Lower lobe of right lung (tissue), 2 donors: ENCODE measurements at regions not wholly inside any gene's neighbourhood (a gene's known extent, or its start where the extent isn't known, plus 50 kb on each side); places are given as distances from the start of the nearest gene placed in this dataset.
"Not testable (repeated sequence)": the region's sequence is repeated elsewhere in the genome, so short reads cannot be mapped to it uniquely, and the experiment has no call there.

Experiments used
- ATAC-seq, 2 donors: fragments of 200-7000 bp; cut with Tn5 transposase; one replicate each; pipeline ENCODE4 v1.9.1; 2020 to 2022; ENCODE audit warnings: mild to moderate bottlenecking in 2 of 2, moderate library complexity in 2 of 2
- DNase-seq: peaks from one replicate; pipeline ENCODE4 v3.0.0-alpha.2; 2020
- H3K27ac ChIP-seq: fragments of 200-600 bp; one replicate; pipeline ENCODE4 v1.8.0; 2022
- H3K27me3 ChIP-seq: fragments of 200-600 bp; one replicate; pipeline ENCODE4 v1.8.0; 2022; ENCODE audit warnings: low read depth
- H3K36me3 ChIP-seq: fragments of 200-600 bp; one replicate; pipeline ENCODE4 v1.8.0; 2022; ENCODE audit warnings: mild to moderate bottlenecking
- H3K4me1 ChIP-seq: fragments of 200-600 bp; one replicate; pipeline ENCODE4 v1.8.0; 2022
- H3K4me3 ChIP-seq: fragments of 200-600 bp; one replicate; pipeline ENCODE4 v1.8.0; 2022; ENCODE audit warnings: mild to moderate bottlenecking
- H3K9me3 ChIP-seq: fragments of 200-600 bp; one replicate; pipeline ENCODE4 v1.8.0; 2022
- intact Hi-C: fragments of 100-400 bp; cut with DNase I; formaldehyde crosslinking; loops from one replicate; pipeline ENCODE4 v1.11.0; 2022
- TF ChIP-seq, protein P1 (sequence below): fragments of 200-600 bp; IDR thresholded peaks from one replicate; pipeline ENCODE4 v1.8.0; 2022; ENCODE audit warnings: antibody characterized with exemption, mild to moderate bottlenecking
- donor health status: DM: no; HTN: yes; CAD: no; lungs with severe emphysema.

DNA sequence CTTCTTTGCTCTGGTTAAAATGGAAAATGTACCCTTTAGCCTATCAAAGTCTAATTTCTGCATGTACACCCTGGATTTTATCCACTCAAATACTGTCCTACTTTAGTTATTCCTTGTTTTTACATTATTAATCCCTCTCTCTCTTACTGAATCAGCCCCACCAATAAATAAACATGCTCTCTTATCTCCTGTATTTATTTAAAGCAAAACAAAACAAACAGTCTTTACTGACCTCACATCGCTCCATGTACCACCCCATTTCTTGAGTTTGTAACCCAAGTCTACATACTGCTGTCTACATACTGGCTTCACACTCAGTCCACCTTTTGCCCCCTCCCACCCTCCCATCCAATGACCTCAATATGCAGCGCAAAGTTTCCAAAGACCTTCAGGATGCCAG lies 113.3 kb upstream of the RORA start:
- intact Hi-C loops: no loop called here
- TF ChIP-seq, protein P1, sequence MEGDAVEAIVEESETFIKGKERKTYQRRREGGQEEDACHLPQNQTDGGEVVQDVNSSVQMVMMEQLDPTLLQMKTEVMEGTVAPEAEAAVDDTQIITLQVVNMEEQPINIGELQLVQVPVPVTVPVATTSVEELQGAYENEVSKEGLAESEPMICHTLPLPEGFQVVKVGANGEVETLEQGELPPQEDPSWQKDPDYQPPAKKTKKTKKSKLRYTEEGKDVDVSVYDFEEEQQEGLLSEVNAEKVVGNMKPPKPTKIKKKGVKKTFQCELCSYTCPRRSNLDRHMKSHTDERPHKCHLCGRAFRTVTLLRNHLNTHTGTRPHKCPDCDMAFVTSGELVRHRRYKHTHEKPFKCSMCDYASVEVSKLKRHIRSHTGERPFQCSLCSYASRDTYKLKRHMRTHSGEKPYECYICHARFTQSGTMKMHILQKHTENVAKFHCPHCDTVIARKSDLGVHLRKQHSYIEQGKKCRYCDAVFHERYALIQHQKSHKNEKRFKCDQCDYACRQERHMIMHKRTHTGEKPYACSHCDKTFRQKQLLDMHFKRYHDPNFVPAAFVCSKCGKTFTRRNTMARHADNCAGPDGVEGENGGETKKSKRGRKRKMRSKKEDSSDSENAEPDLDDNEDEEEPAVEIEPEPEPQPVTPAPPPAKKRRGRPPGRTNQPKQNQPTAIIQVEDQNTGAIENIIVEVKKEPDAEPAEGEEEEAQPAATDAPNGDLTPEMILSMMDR: no peak
- no peak for DNase-seq
- H3K27ac ChIP-seq: no peak overlapping the region
- ATAC-seq: no peak
- no peak overlapping the region for H3K4me3 ChIP-seq
- H3K36me3 ChIP-seq: no peaks in the 10 kb centered on the region
- no peaks in the 10 kb centered on the region for H3K4me1 ChIP-seq
- no peaks in the 10 kb centered on the region for H3K9me3 ChIP-seq
- no peaks in the 10 kb centered on the region for H3K27me3 ChIP-seq

DNA sequence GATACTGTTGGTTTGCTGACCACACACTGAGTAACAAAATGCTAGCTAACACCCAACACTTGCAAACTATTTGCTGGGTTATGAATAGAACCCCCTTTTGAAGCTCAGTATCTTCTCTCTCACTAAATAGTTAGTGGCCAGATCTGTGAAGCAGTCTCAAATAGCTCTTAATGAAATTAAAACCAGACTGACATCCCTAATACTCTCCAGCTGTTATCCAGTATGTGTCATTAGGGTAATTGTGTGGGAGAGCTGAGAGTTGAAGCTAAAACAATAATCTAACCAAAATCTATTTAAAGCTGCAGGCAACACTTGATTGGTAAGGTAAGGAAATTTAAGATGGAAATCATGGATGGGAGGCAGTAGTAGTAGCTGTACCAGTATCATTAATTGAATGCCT lies 110.4 kb upstream of the RORA start:
- DNase-seq (no peak), ATAC-seq (no peak)
- no peak overlapping the region for H3K27ac ChIP-seq
- intact Hi-C loops: no loop called here
- peaks cover 6% of the 10 kb centered on the region for H3K9me3 ChIP-seq
- H3K27me3 ChIP-seq: no peaks in the 10 kb centered on the region
- H3K4me3 ChIP-seq: no peak overlapping the region
- TF ChIP-seq, protein P1: no peak
- no peaks in the 10 kb centered on the region for H3K36me3 ChIP-seq
- H3K4me1 ChIP-seq: no peaks in the 10 kb centered on the region

DNA sequence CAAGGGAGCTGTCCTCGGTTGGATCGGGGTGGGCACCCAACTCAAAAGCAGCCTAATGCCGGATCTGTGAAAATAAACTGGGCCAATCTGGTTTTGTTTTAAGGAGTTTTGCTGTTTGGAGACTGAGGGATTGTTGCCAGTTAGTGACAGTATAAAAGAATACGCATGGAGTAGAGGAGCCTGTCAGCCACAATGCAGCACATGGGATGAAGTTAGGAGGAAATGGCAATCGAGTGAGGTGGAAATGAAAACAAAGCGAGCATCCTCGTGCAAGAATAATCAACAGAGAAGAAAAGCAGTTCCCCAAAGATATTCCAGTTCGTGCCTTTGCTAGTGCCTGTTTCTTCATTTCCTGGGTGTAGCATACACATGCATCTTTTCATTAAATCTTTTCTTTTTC lies 108.4 kb upstream of the RORA start:
- TF ChIP-seq, protein P1: no peak
- H3K27ac ChIP-seq: no peak overlapping the region
- intact Hi-C loops: no loop called here
- H3K4me1 ChIP-seq: no peaks in the 10 kb centered on the region
- no peak overlapping the region for H3K4me3 ChIP-seq
- peaks cover 6% of the 10 kb centered on the region for H3K9me3 ChIP-seq
- ATAC-seq (no peak), DNase-seq (no peak)
- H3K36me3 ChIP-seq: no peaks in the 10 kb centered on the region
- no peaks in the 10 kb centered on the region for H3K27me3 ChIP-seq

DNA sequence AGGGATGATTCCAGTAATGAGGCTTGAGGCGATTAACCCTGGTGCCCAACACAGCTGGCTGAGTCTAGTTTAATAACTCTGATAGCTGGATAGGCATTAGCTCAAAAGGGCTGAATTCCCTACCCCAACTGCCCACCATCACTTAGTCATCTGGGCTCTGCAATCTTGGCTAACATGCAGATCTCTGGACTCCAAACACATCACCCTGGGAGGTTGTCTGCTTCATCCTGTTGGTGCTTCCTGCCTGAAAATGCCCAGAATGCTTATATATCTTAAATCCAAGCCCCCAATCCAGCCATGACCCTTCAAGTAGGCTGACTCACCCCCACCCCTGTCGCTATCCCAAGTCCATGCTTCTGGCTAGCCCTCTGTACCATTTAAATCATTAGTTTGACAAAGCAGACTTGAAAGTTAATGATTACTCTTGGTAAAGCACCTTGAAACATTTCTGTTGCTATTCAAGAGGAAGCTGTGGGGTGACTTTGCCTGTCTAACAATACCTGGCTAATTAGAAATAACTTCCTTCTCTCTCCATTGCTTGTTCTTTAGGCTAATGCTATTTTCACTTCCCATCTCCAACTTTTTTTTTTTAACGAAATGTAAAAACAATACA lies 107.0 kb upstream of the RORA start:
- intact Hi-C loops: no loop called here
- ATAC-seq: peak in 1 of 2 donors; percentile 7

DNA sequence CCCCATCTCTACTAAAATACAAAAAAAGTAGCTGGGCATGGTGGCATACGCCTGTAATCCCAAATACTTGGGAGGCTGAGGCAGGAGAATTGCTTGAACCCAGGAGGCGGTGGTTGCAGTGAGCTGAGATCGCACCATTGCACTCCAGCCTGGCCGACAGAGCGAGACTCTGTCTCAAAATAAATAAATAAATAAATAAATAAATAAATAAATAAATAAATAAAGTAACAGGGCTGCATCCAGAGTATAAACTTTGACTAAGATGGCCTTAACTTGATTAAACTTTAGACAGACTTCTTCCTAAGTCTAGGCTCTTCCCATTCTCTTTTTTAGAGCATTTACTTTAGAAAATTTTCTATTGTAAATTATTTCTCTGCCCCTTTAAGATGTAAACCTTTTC lies 105.6 kb upstream of the RORA start:
- intact Hi-C loops, H3K27ac ChIP-seq, DNase-seq, H3K36me3 ChIP-seq, H3K27me3 ChIP-seq, H3K9me3 ChIP-seq, H3K4me3 ChIP-seq, ATAC-seq, H3K4me1 ChIP-seq: not testable (repeated sequence)

More for the DNA sequence above, 107.0 kb upstream of the RORA start:
- H3K4me1 ChIP-seq: no peaks in the 10 kb centered on the region
- no peaks in the 10 kb centered on the region for H3K27me3 ChIP-seq
- H3K36me3 ChIP-seq: no peaks in the 10 kb centered on the region
- no peak overlapping the region for H3K4me3 ChIP-seq
- H3K27ac ChIP-seq: no peak overlapping the region
- peaks cover 6% of the 10 kb centered on the region for H3K9me3 ChIP-seq
- TF ChIP-seq, protein P1: no peak
- no peak for DNase-seq

DNA sequence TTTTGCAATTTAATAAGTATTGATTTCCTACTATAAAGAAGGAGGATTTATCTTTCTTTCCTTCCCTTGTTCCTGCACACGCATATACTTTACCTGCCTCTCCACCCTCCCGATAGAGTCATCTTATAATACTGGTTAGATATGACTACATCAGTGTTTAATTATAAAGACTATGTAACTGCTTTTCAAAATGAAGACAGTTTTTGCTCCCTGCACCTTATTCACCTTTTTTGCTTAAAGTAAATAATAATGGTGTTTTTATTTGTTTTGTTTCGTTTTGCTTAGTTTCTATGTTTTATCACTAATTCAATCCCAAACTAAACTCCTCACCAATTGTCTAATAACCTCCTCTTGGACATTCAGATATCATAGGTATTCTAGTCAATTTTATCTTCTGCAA lies 101.9 kb upstream of the RORA start:
- intact Hi-C loops: no loop called here
- H3K27ac ChIP-seq: no peak overlapping the region
- no peak overlapping the region for H3K4me3 ChIP-seq
- ATAC-seq: no peak
- H3K4me1 ChIP-seq: no peaks in the 10 kb centered on the region
- H3K36me3 ChIP-seq: no peaks in the 10 kb centered on the region
- no peaks in the 10 kb centered on the region for H3K27me3 ChIP-seq
- peaks cover 6% of the 10 kb centered on the region for H3K9me3 ChIP-seq
- DNase-seq: no peak
- TF ChIP-seq, protein P1: no peak
